CD4-positive, alpha-beta T cell (primary cell): ENCODE measurements at regions not wholly inside any gene's neighbourhood (a gene's known extent, or its start where the extent isn't known, plus 50 kb on each side); places are given as distances from the start of the nearest gene placed in this dataset.

ENCODE experiments used
- ATAC-seq: fragments of 200-7000 bp; cut with Tn5 transposase; one replicate; pipeline ENCODE4 v1.10.0; 2022; ENCODE audit warnings: mild to moderate bottlenecking; ENCODE audit not compliant: poor library complexity
- CTCF ChIA-PET: fragments of 350-600 bp; sonication (Branson Sonifier 250); formaldehyde crosslinking; loops from one replicate; lab custom pipeline; 2021; ENCODE audit warnings: antibody characterized with exemption, inconsistent platforms; lab: Charles Lee
- POLR2A ChIA-PET: fragments of 350-600 bp; sonication (Branson Sonifier 250); formaldehyde crosslinking; loops from one replicate; lab custom pipeline; 2021; ENCODE audit warnings: antibody characterized with exemption, inconsistent platforms; lab: Charles Lee
- DNase-seq, 14 experiments: peaks; one replicate each; pipeline ENCODE4 v3.0.0-alpha.2; 2013 to 2020; ENCODE audit warnings: mixed read lengths in 2 of 14
- H3K27ac ChIP-seq, 2 donors: one replicate each; pipeline versions ENCODE4 v1.5.1 to v1.7.0; 2013; ENCODE audit warnings: low read length in 2 of 2, low read depth in 1 of 2, mild to moderate bottlenecking in 1 of 2
- H3K27me3 ChIP-seq, 2 experiments: 1 replicate in 1 of 2; 2 replicates in 1 of 2; pipeline versions ENCODE4 v1.6.1 to v1.7.0; 2013; ENCODE audit warnings: low read length in 2 of 2, control low read depth in 1 of 2, mild to moderate bottlenecking in 1 of 2, moderate library complexity in 1 of 2; ENCODE audit not compliant: insufficient read depth in 2 of 2, control insufficient read depth in 1 of 2
- H3K36me3 ChIP-seq: one replicate; pipeline ENCODE4 v1.6.1; 2013; ENCODE audit warnings: low read length, control low read depth; ENCODE audit not compliant: insufficient read depth
- H3K4me1 ChIP-seq: one replicate; pipeline ENCODE4 v1.6.1; 2013; ENCODE audit warnings: low read length, control low read depth; ENCODE audit not compliant: insufficient read depth
- H3K4me3 ChIP-seq: one replicate; pipeline ENCODE4 v1.5.1; 2013; ENCODE audit warnings: mild to moderate bottlenecking, low read length, moderate library complexity
- H3K9me3 ChIP-seq, 2 experiments: 1 replicate in 1 of 2; 2 replicates in 1 of 2; pipeline versions ENCODE4 v1.6.1 to v1.7.0; 2013; ENCODE audit warnings: low read length in 2 of 2, mild to moderate bottlenecking in 2 of 2, control low read depth in 1 of 2, moderate library complexity in 1 of 2; ENCODE audit not compliant: control insufficient read depth in 1 of 2, insufficient read depth in 1 of 2
- H3K27ac Mint-ChIP-seq: one replicate; pipeline ENCODE4 v1.8.0; 2020; ENCODE audit warnings: mixed read lengths
- H3K27me3 Mint-ChIP-seq: one replicate; pipeline ENCODE4 v1.8.0; 2021; ENCODE audit warnings: mixed read lengths
- H3K36me3 Mint-ChIP-seq: one replicate; pipeline ENCODE4 v1.8.0; 2021; ENCODE audit warnings: low read depth, mixed read lengths
- H3K4me1 Mint-ChIP-seq: one replicate; pipeline ENCODE4 v1.8.0; 2021; ENCODE audit warnings: low read depth, mixed read lengths
- H3K4me3 Mint-ChIP-seq: one replicate; pipeline ENCODE4 v1.8.0; 2020; ENCODE audit warnings: mild to moderate bottlenecking, mixed read lengths
- H3K9me3 Mint-ChIP-seq: one replicate; pipeline ENCODE4 v1.8.0; 2020; ENCODE audit warnings: mixed read lengths
- intact Hi-C, 2 experiments: fragments of 100-400 bp; cut with DNase I in 1 of 2; cut with micrococcal nuclease in 1 of 2; formaldehyde crosslinking; loops; one replicate each; pipeline versions ENCODE4 v1.15.1 to v1.9.0; 2023 to 2025; cut with DNase I, micrococcal nuclease
- TF ChIP-seq, protein P1 (sequence below): fragments of 200-600 bp; IDR thresholded peaks from one replicate; pipeline ENCODE4 v1.8.0; 2022; ENCODE audit warnings: antibody characterized with exemption, mild to moderate bottlenecking

DNA sequence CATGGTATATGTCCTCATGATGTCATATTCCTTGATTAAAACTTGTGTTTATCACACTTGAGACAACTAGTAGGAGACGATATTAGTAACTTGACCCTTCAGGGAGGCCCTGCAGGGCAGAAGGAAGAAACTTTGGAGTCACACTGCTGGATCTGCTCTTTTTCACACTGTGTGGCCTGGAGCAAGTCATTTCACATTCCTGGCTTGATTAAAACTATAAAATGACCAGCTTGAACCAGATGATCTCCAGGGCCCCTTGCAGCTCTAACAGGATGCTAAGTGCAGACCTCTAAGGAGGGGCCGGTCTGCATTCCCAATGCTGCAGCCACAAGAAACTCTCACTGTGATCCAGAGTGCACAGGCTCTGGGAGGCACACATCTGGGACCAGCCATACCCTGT, 146.4 kb upstream of the ZNF366 start:
- TF ChIP-seq, protein P1, sequence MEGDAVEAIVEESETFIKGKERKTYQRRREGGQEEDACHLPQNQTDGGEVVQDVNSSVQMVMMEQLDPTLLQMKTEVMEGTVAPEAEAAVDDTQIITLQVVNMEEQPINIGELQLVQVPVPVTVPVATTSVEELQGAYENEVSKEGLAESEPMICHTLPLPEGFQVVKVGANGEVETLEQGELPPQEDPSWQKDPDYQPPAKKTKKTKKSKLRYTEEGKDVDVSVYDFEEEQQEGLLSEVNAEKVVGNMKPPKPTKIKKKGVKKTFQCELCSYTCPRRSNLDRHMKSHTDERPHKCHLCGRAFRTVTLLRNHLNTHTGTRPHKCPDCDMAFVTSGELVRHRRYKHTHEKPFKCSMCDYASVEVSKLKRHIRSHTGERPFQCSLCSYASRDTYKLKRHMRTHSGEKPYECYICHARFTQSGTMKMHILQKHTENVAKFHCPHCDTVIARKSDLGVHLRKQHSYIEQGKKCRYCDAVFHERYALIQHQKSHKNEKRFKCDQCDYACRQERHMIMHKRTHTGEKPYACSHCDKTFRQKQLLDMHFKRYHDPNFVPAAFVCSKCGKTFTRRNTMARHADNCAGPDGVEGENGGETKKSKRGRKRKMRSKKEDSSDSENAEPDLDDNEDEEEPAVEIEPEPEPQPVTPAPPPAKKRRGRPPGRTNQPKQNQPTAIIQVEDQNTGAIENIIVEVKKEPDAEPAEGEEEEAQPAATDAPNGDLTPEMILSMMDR = no peak
- no peak overlapping the region for H3K4me3 Mint-ChIP-seq
- no peak overlapping the region for H3K4me3 ChIP-seq
- CTCF ChIA-PET = no interaction called here
- no peaks in the 10 kb centered on the region for H3K36me3 ChIP-seq
- no peaks in the 10 kb centered on the region for H3K36me3 Mint-ChIP-seq
- H3K27ac Mint-ChIP-seq = no peak overlapping the region
- H3K27me3 Mint-ChIP-seq = peaks cover 18% of the 10 kb centered on the region
- DNase-seq (no peak), ATAC-seq (no peak)
- POLR2A ChIA-PET = no interaction called here
- H3K4me1 Mint-ChIP-seq = no peaks in the 10 kb centered on the region
- H3K9me3 Mint-ChIP-seq = no peaks in the 10 kb centered on the region
- H3K27ac ChIP-seq = no peak overlapping the region
- peaks cover 0 to 3% of the 10 kb centered on the region in 2 experiments for H3K27me3 ChIP-seq
- no peaks in the 10 kb centered on the region for H3K4me1 ChIP-seq
- intact Hi-C loops = no loop called here
- no peaks in the 10 kb centered on the region for H3K9me3 ChIP-seq

DNA sequence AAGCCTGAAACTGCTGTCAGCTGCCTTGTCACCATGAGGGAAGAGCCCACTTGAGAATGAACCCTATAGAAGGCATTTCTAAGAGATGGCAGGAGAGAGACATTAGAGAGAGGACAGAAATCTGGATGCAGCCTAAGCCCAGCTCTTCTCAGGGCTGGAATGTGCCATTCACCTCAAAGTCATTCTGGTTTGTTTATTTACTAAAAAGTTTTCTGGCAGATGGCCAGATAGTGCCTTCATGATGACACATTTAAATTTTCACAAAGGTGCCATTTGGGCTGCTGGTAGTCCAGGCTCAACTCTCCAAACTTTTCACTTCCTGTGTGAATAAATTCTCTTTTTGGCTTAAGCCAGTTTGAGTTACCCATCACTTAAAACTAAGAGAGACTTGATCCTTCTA, 144.6 kb upstream of the ZNF366 start:
- H3K27me3 Mint-ChIP-seq = peaks cover 18% of the 10 kb centered on the region
- no peak for DNase-seq
- H3K4me1 Mint-ChIP-seq = no peaks in the 10 kb centered on the region
- peaks cover 0 to 3% of the 10 kb centered on the region in 2 experiments for H3K27me3 ChIP-seq
- no peaks in the 10 kb centered on the region for H3K9me3 ChIP-seq
- ChIA-PET CTCF (no interaction called here), POLR2A (no interaction called here)
- no peak overlapping the region for H3K27ac Mint-ChIP-seq
- intact Hi-C loops = no loop called here
- H3K4me3 ChIP-seq = no peak overlapping the region
- H3K27ac ChIP-seq = no peak overlapping the region
- no peaks in the 10 kb centered on the region for H3K9me3 Mint-ChIP-seq
- no peaks in the 10 kb centered on the region for H3K36me3 ChIP-seq
- no peaks in the 10 kb centered on the region for H3K4me1 ChIP-seq
- no peak for ATAC-seq
- TF ChIP-seq, protein P1 = no peak
- H3K36me3 Mint-ChIP-seq = no peaks in the 10 kb centered on the region
- no peak overlapping the region for H3K4me3 Mint-ChIP-seq

DNA sequence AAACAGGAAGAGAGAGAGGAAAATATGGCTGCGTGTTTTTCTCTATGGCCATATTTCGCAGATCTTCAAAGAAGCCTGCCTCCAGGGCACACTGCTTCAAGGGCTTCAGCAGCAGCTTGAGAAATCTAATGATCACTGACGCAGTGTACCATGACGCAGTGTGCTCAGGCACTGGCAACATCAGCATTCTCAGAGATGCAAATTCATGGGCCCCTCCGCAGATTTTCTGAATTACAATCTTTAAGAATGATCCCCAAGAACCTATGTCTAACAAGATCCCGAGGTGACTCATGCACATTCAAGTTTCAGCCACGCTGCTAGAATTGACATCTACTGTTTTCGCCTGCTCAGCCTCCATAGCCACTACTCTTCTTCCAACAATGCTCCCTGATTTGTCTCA, 143.9 kb upstream of the ZNF366 start:
- intact Hi-C loops = no loop called here
- Histone ChIP-seq H3K27ac (no peak overlapping the region), H3K4me3 (no peak overlapping the region), H3K36me3 (no peaks in the 10 kb centered on the region), H3K4me1 (no peaks in the 10 kb centered on the region), H3K9me3 (no peaks in the 10 kb centered on the region), H3K27me3 (peaks cover 0 to 3% of the 10 kb centered on the region in 2 experiments)
- Mint-ChIP-seq H3K4me3 (no peak overlapping the region), H3K4me1 (no peaks in the 10 kb centered on the region), H3K36me3 (no peaks in the 10 kb centered on the region), H3K27me3 (peaks cover 18% of the 10 kb centered on the region), H3K9me3 (no peaks in the 10 kb centered on the region), H3K27ac (no peak overlapping the region)
- POLR2A ChIA-PET = no interaction called here
- CTCF ChIA-PET = no interaction called here
- DNase-seq = no peak
- TF ChIP-seq, protein P1 = no peak
- ATAC-seq = no peak
